ENCODE measurements at regions not wholly inside any gene's neighbourhood (a gene's known extent, or its start where the extent isn't known, plus 50 kb on each side); places are given as distances from the start of the nearest gene placed in this dataset.
"Not testable (repeated sequence)": the region's sequence is repeated elsewhere in the genome, so short reads cannot be mapped to it uniquely, and the experiment has no call there.

GRCh38 chr1:227415115-227415790 is 97.0 kb upstream of the CDC42BPA start:
- DNase-seq (ENCODE audit: low read depth), result no peak
- no peak overlapping the region for H3K4me3 ChIP-seq (ENCODE audit: low read length)
- TF ChIP-seq, protein P1, sequence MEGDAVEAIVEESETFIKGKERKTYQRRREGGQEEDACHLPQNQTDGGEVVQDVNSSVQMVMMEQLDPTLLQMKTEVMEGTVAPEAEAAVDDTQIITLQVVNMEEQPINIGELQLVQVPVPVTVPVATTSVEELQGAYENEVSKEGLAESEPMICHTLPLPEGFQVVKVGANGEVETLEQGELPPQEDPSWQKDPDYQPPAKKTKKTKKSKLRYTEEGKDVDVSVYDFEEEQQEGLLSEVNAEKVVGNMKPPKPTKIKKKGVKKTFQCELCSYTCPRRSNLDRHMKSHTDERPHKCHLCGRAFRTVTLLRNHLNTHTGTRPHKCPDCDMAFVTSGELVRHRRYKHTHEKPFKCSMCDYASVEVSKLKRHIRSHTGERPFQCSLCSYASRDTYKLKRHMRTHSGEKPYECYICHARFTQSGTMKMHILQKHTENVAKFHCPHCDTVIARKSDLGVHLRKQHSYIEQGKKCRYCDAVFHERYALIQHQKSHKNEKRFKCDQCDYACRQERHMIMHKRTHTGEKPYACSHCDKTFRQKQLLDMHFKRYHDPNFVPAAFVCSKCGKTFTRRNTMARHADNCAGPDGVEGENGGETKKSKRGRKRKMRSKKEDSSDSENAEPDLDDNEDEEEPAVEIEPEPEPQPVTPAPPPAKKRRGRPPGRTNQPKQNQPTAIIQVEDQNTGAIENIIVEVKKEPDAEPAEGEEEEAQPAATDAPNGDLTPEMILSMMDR (conservative IDR thresholded peaks at IDR 0.05; ENCODE audit: low read length), result no peak

- H3K4me3 ChIP-seq (ENCODE audit: low read length), result no peak overlapping the region
- TF ChIP-seq, protein P1 (conservative IDR thresholded peaks at IDR 0.05; ENCODE audit: low read length), result no peak
- DNase-seq (ENCODE audit: low read depth), result no peak
Observed at GRCh38 chr1:227411066-227411465, 92.8 kb upstream of the CDC42BPA start.

GRCh38 chr1:227406332-227406731 is 88.0 kb upstream of the CDC42BPA start:
- not testable (repeated sequence) for DNase-seq (ENCODE audit: low read depth); H3K4me3 ChIP-seq (ENCODE audit: low read length)

DNA sequence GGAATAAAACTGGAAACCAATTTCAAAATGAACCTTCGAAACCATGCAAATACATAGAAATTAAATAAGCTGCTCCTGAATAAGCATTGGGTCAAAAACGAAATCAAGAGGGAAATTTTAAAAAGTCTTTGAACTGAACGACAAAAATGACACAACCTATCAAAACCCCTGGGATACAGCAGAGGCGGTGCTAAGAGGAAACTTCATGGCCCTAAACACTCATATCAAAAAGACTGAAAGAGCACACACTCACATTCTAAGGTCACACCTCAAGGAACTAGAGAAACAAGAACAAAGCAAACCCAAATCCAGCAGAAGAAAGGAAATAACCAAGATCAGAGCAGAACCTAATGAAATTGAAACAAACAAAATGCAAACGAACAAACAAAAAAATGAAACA is 85.2 kb upstream of the CDC42BPA start:
- no peak overlapping the region for H3K4me3 ChIP-seq (ENCODE audit: low read length)
- TF ChIP-seq, protein P1 (conservative IDR thresholded peaks at IDR 0.05; ENCODE audit: low read length), result no peak
- no peak for DNase-seq (ENCODE audit: low read depth)

GRCh38 chr1:227401562-227402342 is 83.5 kb upstream of the CDC42BPA start:
- no peak for DNase-seq (ENCODE audit: low read depth)
- TF ChIP-seq, protein P1 (conservative IDR thresholded peaks at IDR 0.05; ENCODE audit: low read length), result no peak
- H3K4me3 ChIP-seq (ENCODE audit: low read length), result no peak overlapping the region

GRCh38 chr1:227399152-227399730 is 80.9 kb upstream of the CDC42BPA start:
- TF ChIP-seq, protein P1 (conservative IDR thresholded peaks at IDR 0.05; ENCODE audit: low read length), result no peak
- no peak for DNase-seq (ENCODE audit: low read depth)
- no peak overlapping the region for H3K4me3 ChIP-seq (ENCODE audit: low read length)

DNA sequence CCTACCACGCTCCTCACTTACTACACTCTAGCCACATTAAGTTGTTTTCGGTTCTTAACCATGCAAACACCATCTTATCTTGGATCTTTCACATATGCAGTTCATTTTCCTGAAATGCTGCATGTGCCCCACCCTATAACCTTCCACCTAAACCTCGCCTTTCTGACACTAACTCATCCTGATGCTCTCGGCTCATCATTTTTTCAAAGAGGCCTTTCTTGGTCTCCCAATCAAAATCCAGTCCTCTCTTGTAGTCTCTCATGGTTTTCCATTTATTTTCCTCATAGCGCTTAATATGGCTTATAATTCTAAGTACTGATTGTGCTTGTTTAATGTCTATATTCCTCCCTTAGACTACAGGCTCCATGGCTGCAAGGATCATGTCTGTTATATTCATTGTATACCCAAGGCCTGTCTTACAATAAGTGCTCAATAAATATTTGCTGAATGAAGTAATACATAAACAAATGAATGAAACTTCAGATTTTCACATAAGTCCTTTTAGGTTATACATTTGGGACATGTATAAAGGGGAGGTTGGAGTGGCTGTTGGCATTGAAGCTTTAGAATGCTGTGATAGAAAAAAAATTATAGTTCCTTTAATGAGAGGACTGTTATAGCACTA is 79.2 kb upstream of the CDC42BPA start:
- DNase-seq (ENCODE audit: low read depth), result no peak
- TF ChIP-seq, protein P1 (conservative IDR thresholded peaks at IDR 0.05; ENCODE audit: low read length), result no peak
- H3K4me3 ChIP-seq (ENCODE audit: low read length), result no peak overlapping the region

Data from AG10803 (cell line).